Left kidney (tissue), 1 donor: ENCODE measurements at regions not wholly inside any gene's neighbourhood (a gene's known extent, or its start where the extent isn't known, plus 50 kb on each side); places are given as distances from the start of the nearest gene placed in this dataset.
A peak's percentile ranks its signal among the peaks of the same experiment; 100 is the strongest.

Source experiments
- DNase-seq: peaks from one replicate; pipeline ENCODE4 v3.0.0-alpha.2; 2013

DNA sequence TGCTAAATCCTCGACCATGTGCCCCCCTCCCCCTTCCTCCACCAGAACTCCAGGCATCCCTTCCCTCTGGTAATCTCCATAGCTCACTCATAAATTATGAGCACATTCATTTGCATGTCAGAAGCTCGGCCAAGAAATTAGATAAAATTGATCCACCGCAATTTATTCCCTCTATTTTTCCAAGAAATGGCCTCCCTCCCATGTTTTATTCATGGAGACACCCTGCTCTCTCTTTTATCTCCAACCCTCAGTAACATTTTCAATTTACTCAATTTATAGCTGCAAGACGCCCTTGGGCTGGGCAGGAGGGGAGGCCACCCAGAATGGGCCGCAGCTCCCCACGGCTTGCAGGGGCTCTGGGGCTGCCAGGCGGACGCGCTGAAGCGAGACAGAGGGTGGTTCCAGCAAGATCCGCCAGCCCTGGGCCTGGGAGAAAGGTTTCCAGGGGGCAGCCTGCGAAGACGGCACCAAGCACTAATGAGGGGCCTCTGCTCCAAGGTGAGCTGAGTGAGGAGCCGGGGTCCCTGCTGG lies 54.7 kb upstream of the ZNF423 start:
- no peak for DNase-seq

DNA sequence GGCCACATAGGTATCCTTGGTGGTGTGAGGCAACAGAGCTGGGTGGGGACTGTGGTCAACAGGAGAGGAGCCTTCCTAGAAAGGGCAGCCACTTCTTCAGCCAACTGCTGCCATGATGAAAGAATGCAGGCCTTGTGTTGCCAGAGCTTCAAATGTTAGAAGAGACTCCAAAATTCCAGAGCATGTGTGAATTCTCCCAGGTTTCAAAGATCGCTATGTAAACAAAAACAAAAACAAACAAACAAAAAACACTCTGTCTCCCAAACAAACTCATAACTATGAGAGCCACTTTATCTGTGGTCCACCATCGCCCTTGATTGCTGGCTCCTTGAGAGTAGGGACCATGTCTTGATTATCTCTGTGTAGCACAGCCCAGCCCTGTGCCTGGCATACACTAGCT lies 55.5 kb upstream of the ZNF423 start:
- no peak for DNase-seq

- DNase-seq: no peak
These were observed 56.8 kb upstream of the ZNF423 start for GRCh38 chr16:49912721-49913120.

GRCh38 chr16:49913720-49914119 lies 57.8 kb upstream of the ZNF423 start:
- no peak for DNase-seq

- no peak for DNase-seq
These were observed 58.7 kb upstream of the ZNF423 start for GRCh38 chr16:49914657-49915056.

DNA sequence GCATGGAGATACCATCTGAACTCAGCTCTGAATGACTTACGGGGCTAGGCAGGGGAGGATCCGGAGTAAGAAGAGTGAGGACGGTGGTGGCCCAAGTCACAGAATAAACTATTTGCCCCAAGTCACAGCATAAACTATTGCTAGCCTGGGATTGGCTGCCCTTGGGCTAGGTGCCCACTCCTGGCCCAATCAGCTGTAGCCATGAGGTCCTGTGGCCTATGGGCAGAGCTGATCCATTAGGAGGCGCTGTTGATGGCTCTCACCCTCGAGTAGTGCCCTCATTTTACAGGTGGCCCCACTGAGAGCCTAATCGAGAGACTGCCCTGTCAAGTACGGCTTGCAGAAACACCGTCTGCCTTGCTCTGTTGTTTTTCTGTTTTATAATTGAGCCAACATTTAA lies 62.3 kb upstream of the ZNF423 start:
- DNase-seq: no peak

DNA sequence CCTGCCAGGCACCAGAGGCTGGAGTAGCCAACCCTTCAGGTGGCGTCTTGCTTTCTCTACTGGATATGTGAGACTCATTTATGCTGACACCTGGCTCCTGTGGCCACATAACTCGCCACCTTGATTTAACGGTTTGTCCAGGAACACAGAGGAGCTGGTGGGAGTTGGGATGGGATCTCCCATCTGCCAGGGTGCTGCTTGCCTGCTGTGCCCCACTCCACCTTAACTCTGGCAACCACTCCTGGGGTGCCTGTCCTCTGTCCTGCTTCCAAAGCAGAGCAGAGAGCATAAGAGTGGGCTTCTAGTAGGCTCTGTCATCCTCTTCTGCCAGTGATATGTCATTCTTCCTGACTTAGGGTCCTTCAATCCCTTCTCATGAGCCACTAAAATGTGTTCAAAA lies 63.4 kb upstream of the ZNF423 start:
- DNase-seq: no peak

DNA sequence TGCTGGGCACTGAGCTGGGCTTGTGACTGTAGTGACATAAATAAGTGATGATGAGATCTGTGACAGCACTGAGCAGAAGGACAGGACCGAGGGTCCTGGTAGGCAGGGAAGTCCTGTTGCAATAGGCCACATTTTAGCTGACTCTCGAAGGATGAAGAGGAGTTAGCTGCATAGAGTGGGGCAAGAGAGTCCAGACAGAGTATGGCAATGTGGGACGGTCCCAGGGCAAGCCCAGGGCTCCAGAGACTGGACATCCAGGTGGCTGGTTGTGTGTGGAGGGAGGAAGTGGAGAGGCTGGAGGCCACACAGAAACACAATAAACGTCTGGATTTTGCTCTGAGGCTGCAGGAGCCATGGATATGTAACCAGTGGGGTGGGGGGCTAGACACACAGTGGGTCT lies 64.5 kb upstream of the ZNF423 start:
- DNase-seq: no peak

GRCh38 chr16:49921106-49921505 lies 65.2 kb upstream of the ZNF423 start:
- no peak for DNase-seq

- DNase-seq: peak; percentile 81
These were observed 66.0 kb upstream of the ZNF423 start for GRCh38 chr16:49921791-49922456.

DNA sequence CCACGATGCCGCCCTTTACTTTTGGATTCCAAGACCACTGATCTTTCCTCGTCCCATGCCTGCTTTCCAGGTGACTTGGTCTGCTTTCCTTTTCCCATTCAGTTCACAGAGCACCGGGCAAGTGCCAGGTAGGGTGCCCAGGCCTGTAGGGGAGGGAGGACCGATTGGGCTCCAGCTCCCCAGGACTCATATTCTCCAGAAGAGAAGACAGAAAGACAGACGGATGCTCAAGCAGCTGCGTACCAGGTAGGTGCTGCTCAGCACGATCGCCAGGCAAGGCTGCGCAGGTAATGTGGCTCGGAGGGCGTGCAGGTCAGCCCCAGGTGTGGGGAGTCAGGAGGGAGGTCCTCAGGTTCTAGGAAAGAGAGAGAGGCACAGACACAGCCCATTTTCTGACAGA lies 67.5 kb upstream of the ZNF423 start:
- DNase-seq: no peak

DNA sequence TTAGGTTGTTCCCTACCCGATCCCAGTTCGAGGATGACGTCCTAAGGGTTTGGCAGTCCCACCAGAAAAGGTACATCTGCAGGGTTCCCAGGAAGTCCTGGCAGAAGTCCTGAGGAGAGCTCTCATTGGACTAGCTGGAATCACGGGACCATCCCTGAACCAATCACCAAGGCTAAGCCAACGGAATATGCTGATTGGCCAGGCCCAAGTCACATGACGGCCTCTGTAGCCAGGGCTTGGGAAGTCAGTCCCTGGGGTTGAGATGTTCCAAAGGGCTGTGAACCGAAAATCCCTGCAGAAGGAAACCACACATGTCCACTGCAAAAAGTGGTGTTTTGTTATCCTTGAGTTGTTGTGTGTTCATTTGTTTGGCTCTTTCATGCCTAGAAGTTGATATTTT lies 68.2 kb upstream of the ZNF423 start:
- DNase-seq: no peak

GRCh38 chr16:49926941-49927340 lies 71.0 kb upstream of the ZNF423 start:
- no peak for DNase-seq

GRCh38 chr16:49928176-49929041 lies 72.5 kb upstream of the ZNF423 start:
- no peak for DNase-seq

DNA sequence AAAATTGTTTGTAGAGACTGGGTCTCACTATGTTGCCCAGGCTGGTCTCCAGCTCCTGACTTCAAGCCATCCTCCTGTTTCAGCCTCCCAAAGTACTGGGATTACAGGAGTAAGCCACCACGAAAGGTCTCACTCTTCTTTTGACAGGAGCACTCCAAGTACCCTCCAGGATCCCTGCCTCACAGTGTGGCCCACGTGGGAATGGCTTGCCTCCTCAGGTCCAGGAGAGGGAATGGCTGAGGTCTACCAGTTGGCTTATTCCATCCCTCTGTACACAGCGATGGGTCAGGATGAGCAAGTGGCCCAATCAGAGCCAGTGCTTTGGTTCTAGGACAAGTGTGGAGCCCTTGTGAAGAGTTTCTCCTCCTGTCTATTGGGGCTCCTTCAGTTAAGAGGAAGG lies 73.7 kb upstream of the ZNF423 start:
- no peak for DNase-seq

- no peak for DNase-seq
These were observed 74.9 kb upstream of the ZNF423 start for GRCh38 chr16:49930841-49931240.

DNA sequence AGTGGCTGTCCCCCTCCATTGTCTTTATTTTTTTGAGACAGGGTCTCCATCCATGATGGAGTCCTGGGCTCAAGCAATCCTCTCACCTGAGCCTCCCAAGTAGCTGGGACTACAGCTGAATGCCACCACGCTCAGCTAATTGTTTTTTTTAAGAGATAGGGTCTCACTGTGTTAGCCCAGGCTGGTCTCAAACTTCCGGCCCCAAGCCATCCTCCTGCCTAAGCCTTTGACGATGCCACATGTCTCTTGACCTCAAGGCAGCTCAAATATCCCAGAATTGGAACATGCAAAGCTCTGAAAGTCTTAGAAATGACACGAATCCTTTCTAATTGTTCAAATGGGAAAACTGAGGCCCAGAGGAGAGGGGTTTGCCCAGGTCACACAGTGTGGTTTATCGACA lies 75.4 kb upstream of the ZNF423 start:
- no peak for DNase-seq

DNA sequence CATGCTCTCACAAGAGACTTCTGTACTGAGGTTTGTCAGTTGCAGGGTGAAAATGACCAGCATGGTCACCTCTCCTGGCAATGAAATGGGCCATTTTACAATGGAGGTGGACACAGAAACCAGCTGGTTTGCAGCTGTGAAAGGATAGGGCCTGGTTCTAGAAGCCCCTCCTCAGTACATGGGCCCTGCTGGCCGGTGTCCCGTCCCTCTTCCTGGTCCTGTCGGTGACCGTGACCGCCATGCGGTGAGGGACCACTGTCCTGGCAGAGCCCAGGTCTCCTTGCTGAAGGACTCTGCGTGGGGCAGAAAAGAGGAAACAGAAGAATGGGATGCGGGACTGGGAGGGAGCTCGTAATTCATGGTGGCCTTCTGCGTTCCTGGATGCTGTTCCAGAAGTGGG lies 76.0 kb upstream of the ZNF423 start:
- no peak for DNase-seq

DNA sequence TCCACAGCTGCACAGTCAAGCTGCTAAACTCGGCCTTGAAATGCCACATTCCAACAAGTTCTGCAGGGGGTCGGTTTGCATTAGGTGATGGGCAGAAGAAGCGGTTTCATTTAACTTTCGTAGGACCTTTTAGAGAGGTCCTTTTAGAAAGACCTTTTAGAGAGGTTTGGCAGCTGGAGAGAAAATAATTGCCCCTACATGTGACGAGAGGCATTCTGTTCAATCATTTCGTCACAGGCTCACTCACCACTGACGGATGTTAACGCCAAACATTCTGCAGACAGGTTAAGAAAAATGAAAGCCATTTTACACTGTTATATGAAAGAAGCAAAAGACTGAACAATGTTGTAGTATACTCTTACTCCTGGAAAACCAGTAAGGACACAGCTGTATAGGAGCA lies 76.5 kb upstream of the ZNF423 start:
- no peak for DNase-seq

DNA sequence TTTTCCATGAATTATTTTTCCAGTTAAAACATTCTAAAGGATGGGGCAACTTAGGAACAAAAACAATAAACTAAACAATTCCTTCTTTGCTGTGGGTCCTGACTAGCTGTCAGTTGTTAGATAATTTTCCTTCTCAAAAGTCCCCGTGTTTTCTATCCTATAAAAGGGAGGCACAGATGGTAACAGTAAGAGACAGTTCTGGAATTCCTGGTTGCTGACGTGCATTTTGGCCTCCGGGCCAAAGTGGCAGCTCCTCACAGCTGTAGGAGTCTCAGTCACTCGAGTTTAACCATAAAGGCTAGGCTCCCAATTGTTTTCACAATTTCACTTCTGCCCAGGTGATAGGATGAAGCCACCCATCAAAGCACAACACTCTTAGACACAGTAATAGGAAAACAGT lies 77.0 kb upstream of the ZNF423 start:
- DNase-seq: peak; percentile 41

- no peak for DNase-seq
These were observed 80.9 kb upstream of the ZNF423 start for GRCh38 chr16:49936791-49937190.

DNA sequence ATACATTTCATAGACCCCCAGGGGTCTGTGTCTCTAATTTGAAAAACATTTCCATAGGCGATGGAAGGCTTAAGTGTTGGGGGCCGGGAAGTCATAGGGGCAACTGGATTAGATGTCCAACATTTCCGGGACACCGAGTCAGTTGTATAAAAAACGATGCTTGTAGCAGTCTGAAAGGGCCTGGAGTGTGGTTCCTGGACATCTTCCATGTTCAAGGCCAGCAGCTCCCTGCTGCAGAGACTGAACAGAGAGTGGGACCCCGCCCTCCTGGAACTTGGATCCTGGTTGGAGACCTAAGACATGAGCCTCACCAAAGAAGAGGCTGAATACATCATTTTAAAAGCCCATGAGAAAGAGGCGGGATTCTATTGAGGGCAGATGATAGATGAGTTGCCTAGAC lies 82.0 kb upstream of the ZNF423 start:
- DNase-seq: no peak

DNA sequence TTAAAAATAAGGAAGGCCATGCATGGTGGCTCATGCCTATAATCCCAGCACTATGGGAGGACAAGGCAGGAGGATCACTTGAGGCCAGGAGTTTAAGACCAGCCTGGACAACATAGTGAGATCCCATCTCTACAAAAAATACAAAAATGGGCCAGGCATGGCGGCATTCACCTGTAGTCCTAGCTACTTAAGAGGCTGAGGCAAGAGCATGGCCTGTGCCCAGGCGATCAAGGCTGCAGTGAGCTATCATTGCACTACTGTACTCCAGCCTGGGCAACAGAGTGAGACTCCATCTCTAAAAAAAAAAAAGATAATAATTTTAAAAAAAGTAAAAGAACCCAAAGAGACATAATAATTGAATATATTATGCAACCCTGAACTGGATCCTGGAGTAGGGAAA lies 83.6 kb upstream of the ZNF423 start:
- no peak for DNase-seq
